PC-9 (cell line): ENCODE measurements at regions not wholly inside any gene's neighbourhood (a gene's known extent, or its start where the extent isn't known, plus 50 kb on each side); places are given as distances from the start of the nearest gene placed in this dataset.

Experiments used
- CTCF ChIP-seq: fragments of 200-600 bp; sonication (generic); conservative IDR thresholded peaks from 2 replicates; pipeline ENCODE4 v1.6.1; 2017; ENCODE audit warnings: mixed run types, antibody characterized with exemption, mild to moderate bottlenecking, moderate library complexity
- EZH2 ChIP-seq: fragments of 200-600 bp; sonication (generic); IDR thresholded peaks from 2 replicates; pipeline ENCODE4 v1.8.0; 2017; ENCODE audit warnings: antibody characterized with exemption, low read depth

DNA sequence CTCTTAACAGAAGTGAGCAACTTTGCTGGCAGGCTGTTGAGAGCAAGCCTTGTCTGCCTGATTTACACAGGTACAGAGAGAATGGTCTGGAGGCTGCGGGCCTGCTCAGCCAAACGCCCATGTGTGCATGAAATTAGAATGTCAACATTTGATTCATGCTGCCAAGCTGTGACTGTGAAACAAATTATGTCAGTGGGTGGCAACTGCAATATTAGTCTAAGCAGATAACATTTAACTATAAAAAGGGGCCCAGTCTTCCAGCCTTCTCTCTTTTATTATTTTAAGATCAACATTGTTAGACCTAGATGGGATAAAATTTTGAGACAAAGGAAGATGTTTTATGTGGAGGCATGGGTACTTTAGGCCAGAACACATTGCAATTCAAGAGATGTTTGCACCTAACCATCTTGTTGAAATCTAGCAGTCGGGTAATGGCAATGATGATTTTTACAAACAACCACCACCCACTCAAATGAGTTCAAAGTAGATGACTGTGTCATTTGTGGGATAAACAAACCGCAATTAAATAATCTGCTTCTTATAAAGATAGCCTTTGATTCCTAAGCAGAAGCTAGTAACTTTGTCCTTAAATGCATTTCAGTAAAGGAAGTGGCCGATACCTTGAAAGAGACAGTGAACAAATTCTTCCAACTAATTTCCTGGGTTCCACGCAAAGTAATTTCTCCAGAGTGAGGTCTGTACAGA is 70.2 kb downstream of the FOXB1 start:
- TF ChIP-seq EZH2 (no peak), CTCF (no peak)
